ENCODE measurements at regions not wholly inside any gene's neighbourhood (a gene's known extent, or its start where the extent isn't known, plus 50 kb on each side); places are given as distances from the start of the nearest gene placed in this dataset.

- TF ChIP-seq, protein P1, sequence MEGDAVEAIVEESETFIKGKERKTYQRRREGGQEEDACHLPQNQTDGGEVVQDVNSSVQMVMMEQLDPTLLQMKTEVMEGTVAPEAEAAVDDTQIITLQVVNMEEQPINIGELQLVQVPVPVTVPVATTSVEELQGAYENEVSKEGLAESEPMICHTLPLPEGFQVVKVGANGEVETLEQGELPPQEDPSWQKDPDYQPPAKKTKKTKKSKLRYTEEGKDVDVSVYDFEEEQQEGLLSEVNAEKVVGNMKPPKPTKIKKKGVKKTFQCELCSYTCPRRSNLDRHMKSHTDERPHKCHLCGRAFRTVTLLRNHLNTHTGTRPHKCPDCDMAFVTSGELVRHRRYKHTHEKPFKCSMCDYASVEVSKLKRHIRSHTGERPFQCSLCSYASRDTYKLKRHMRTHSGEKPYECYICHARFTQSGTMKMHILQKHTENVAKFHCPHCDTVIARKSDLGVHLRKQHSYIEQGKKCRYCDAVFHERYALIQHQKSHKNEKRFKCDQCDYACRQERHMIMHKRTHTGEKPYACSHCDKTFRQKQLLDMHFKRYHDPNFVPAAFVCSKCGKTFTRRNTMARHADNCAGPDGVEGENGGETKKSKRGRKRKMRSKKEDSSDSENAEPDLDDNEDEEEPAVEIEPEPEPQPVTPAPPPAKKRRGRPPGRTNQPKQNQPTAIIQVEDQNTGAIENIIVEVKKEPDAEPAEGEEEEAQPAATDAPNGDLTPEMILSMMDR (IDR thresholded peaks at IDR 0.05): no peak
- no peak for TF ChIP-seq POLR2A (IDR thresholded peaks at IDR 0.05)
- intact Hi-C loops (cut with DNase I; ENCODE audit: low total_unique reads): no loop called here
- Histone ChIP-seq H3K4me3 (no peak overlapping the region), H3K27ac (no peak overlapping the region), H3K4me1 (peaks cover 25% of the 10 kb centered on the region), H3K36me3 (ENCODE audit: low read depth, missing control alignments) (no peaks in the 10 kb centered on the region), H3K27me3 (no peaks in the 10 kb centered on the region), H3K9me3 (no peaks in the 10 kb centered on the region)
- DNase-seq: no peak
- 88 to 97% methylated on average over 3 of the region's 3 CpGs for WGBS, 2 donors
Observed at GRCh38 chr2:207223051-207223450, 57.3 kb upstream of the KLF7 start.

DNA sequence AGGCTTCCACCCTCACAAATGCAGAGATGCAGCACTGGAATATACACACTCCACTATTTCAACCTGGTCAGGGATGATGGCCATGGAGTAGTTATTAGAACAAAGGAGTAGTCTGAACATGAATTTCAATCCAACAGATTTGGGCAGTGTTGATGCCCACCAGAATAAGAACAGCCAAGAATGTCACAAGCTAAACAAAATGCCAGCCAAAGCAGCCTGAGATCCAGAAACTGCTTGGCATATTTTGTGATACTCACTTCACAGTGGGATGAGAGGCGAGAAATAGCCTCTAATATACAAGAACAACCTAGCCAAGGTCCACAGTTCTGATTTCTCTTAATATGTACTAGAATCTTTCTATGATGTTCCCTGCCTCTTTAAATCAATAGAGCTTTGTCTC lies 58.6 kb upstream of the KLF7 start:
- Histone ChIP-seq H3K36me3 (ENCODE audit: low read depth, missing control alignments) (no peaks in the 10 kb centered on the region), H3K27ac (no peak overlapping the region), H3K27me3 (no peaks in the 10 kb centered on the region), H3K4me1 (peaks cover 31% of the 10 kb centered on the region), H3K4me3 (no peak overlapping the region), H3K9me3 (no peaks in the 10 kb centered on the region)
- DNase-seq: no peak
- TF ChIP-seq, protein P1 (IDR thresholded peaks at IDR 0.05): no peak
- no peak for TF ChIP-seq POLR2A (IDR thresholded peaks at IDR 0.05)
- intact Hi-C loops (cut with DNase I; ENCODE audit: low total_unique reads): no loop called here
- 79 to 100% methylated on average over 1 of the region's 1 CpG for WGBS, 2 donors

- Histone ChIP-seq H3K9me3 (no peaks in the 10 kb centered on the region), H3K36me3 (ENCODE audit: low read depth, missing control alignments) (no peaks in the 10 kb centered on the region), H3K4me3 (no peak overlapping the region), H3K27me3 (no peaks in the 10 kb centered on the region), H3K4me1 (peaks cover 31% of the 10 kb centered on the region), H3K27ac (no peak overlapping the region)
- intact Hi-C loops (cut with DNase I; ENCODE audit: low total_unique reads): no loop called here
- DNase-seq: no peak
- 78 to 81% methylated on average over 8 of the region's 8 CpGs for WGBS, 2 donors
- TF ChIP-seq POLR2A (IDR thresholded peaks at IDR 0.05): no peak
- TF ChIP-seq, protein P1 (IDR thresholded peaks at IDR 0.05): no peak
Observed at GRCh38 chr2:207224791-207225482, 59.2 kb upstream of the KLF7 start.

- Histone ChIP-seq H3K4me1 (peaks cover 31% of the 10 kb centered on the region), H3K36me3 (ENCODE audit: low read depth, missing control alignments) (no peaks in the 10 kb centered on the region), H3K27me3 (no peaks in the 10 kb centered on the region), H3K9me3 (no peaks in the 10 kb centered on the region), H3K4me3 (no peak overlapping the region), H3K27ac (peak overlapping the region in 1 of 2 donors; percentile 5)
- WGBS, 2 donors: 89 to 93% methylated on average over 6 of the region's 6 CpGs
- DNase-seq: no peak
- intact Hi-C loops (cut with DNase I; ENCODE audit: low total_unique reads): no loop called here
- TF ChIP-seq, protein P1 (IDR thresholded peaks at IDR 0.05): no peak
- TF ChIP-seq POLR2A (IDR thresholded peaks at IDR 0.05): no peak
Observed at GRCh38 chr2:207225773-207226172, 60.0 kb upstream of the KLF7 start.

- Histone ChIP-seq H3K27ac (peak overlapping the region; percentile 41 to 59), H3K4me1 (peaks cover 31% of the 10 kb centered on the region), H3K9me3 (no peaks in the 10 kb centered on the region), H3K4me3 (no peak overlapping the region), H3K27me3 (no peaks in the 10 kb centered on the region), H3K36me3 (ENCODE audit: low read depth, missing control alignments) (no peaks in the 10 kb centered on the region)
- no peak for TF ChIP-seq POLR2A (IDR thresholded peaks at IDR 0.05)
- TF ChIP-seq, protein P1 (IDR thresholded peaks at IDR 0.05): no peak
- DNase-seq: no peak
- intact Hi-C loops (cut with DNase I; ENCODE audit: low total_unique reads): no loop called here
Observed at GRCh38 chr2:207226243-207226642, 60.5 kb upstream of the KLF7 start.
